GM18505 (cell line): ENCODE measurements at regions not wholly inside any gene's neighbourhood (a gene's known extent, or its start where the extent isn't known, plus 50 kb on each side); places are given as distances from the start of the nearest gene placed in this dataset.

Experiments used
- ATAC-seq: cut with Tn5 transposase; IDR thresholded peaks from one replicate; pipeline ENCODE4 v1.9.1; 2021; ENCODE audit not compliant: unreplicated experiment
- POLR2A ChIP-seq: IDR thresholded peaks from 4 replicates; pipeline ENCODE4 v1.6.1; 2011; ENCODE audit warnings: borderline replicate concordance; ENCODE audit not compliant: insufficient read depth, insufficient read length; ENCODE audit errors: extremely low read depth

DNA sequence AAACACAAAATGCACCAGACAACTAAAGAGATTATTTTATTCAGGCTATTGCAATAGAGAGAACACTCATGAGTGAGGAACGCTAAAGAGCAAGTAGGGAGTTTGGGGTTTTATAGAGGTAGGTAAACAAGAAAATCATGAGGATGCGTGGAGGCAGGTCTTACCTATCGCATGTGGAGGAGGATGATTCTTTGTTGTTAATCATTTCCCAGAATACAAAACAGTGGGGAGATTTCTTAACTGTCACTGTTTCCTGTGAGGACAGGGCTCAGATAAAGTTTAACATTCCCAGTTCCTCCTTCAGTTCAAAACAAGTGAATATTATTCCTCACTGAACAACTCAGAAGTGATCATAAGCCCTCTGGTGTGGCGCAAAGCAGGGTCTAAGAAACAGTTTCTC is 156.1 kb upstream of the MGAT5 start:
- no peak for ATAC-seq

DNA sequence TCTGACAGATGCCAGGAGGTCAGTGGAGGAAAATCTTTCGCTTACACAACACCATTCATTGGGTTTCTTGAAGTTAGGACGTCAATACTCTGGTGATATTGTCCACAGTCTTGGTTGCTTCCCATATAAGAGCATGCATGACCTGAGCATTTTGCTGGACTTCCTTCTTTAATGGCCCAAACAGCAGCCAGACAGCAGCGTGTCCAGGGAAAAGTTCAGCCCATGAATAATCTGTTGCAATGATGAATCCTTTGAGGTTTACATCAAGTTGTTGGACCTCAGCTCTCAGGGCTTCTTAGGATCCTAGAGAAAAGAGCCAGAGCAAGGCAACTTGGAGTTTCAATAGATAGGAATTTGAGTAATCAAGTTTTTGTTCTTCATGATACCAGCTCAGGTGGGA is 155.6 kb upstream of the MGAT5 start:
- no peak for ATAC-seq
- no peak for TF ChIP-seq POLR2A

More for the DNA sequence above, 156.1 kb upstream of the MGAT5 start:
- TF ChIP-seq POLR2A: no peak

DNA sequence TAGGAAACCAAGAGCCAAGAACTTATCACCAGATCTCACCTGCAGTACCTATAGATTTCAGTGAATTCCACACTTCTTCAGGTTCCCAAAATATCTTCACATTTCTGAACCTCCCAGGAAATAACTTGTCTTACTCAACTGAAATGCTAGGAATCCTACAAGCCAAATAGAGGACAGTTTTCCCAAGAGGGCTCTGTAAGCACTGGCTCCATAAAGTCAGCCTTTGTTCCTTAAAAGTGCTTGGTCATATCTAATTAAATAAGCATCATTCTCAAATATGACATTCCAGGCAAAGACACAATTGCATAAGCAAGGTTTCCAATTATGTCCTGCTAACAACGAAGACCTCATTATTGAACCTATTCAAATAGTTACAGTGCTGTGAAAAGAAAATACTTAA is 154.6 kb upstream of the MGAT5 start:
- no peak for TF ChIP-seq POLR2A
- no peak for ATAC-seq

DNA sequence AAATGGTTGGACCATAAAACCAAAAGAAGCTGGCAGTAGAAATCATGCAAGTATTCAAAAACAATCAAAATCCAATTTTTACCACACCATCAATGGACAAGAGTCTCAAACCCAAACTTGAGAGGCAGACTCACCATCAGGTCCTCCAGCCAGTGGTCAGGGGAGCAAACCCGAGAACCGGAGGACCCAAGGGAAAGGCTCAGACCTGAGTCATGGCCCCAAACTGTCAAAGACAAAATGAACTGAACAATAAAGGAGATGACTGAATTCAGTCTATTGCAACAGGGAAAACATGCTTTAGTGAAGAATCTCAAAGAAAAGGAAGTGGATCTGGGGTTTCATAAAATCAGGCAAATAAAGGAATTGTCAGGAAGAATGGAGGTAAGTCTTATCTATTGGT is 150.7 kb upstream of the MGAT5 start:
- no peak for TF ChIP-seq POLR2A
- ATAC-seq: no peak

DNA sequence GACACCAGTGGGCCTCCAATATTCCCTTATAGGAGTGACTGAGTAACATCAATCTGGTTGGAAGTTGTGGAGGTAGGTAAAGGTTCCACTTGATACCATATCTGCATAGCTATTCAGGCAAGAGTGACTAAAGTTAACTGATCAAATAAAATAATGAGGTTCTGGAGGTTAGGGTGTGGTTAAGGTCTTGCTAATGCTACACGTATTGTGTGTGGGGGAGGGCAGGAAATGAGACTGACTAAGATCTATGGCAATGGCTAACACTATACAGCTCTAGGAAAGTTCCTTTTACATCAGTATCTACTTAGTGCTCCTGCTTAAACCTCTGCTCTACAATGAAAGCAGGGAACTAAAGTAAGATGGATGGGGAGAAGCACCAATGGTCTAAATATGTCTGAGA is 149.1 kb upstream of the MGAT5 start:
- ATAC-seq: no peak
- TF ChIP-seq POLR2A: no peak

DNA sequence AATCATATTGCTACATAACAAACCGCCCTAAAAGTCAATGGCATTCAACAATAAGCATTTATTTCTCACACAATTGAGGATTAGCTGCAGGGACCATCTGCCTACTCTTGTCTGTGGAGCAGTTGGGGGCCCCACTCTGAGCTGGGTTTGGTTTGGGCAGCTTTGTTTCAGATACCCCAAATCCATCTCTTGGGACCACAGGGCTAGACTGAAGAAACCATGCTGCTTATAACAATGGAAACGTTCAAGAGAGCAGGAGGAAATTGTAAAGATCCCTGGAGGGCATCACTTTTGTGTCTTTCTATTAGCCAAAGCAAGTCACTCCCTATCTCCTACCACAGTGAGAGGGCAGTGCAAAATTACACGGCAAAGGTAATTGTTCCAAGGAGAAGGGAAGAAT is 146.5 kb upstream of the MGAT5 start:
- no peak for ATAC-seq

DNA sequence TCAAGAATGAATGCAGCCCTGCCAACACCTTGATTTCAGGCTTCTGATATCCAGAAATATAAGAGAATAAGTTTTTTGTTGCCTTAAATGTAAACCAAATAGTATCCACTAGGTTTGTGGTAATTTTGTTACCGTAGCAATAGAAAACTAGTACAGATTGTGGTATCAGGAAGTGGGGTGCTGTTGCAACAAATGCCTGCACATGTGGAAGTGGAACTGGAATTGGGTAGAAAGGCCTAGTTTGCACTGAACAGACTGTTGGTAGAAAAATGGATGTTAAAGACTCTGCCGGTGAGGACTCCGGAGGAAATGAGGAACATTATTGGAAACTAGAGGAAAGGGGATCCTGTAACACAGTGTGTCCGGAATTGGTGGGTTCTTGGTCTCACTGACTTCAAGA is 145.8 kb upstream of the MGAT5 start:
- no peak for ATAC-seq
- no peak for TF ChIP-seq POLR2A

More for the DNA sequence above, 146.5 kb upstream of the MGAT5 start:
- TF ChIP-seq POLR2A: no peak

DNA sequence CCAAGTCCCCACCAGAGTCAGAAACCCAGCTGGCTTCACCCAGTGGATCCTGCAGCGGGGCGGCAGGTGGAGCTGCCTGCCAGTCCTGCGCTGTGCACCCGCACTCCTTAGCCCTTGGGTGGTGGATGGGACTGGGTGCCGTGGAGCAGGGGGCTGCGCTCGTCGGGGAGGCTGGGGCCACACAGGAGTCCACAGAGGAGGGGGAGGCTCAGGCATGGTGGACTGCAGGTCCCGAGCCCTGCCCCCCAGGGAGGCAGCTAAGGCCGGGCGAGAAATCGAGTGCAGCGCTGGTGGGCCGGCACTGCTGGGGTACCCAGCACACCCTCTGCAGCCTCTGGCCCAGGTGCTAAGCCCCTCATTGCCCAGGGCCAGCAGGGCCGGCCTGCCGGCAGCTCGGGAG is 144.6 kb upstream of the MGAT5 start:
- ATAC-seq: no peak

DNA sequence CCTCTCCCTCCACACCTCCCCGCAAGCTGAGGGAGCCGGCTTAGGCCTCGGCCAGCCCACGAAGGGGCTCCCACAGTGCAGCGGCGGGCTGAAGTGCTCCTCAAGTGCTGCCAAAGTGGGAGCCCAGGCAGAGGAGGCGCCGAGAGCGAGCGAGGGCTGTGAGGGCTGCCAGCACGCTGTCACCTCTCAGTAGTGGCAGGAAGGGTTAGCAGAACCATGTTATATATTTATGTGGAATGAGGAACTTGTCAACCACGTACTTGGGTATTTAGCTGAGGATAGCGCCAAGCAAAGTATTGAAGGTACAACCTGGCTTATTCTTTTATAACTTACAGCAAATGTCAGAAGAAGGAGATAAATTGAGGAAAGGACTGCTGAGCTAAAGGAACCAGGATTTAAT is 144.1 kb upstream of the MGAT5 start:
- no peak for TF ChIP-seq POLR2A
- no peak for ATAC-seq

More for the DNA sequence above, 144.6 kb upstream of the MGAT5 start:
- no peak for TF ChIP-seq POLR2A

DNA sequence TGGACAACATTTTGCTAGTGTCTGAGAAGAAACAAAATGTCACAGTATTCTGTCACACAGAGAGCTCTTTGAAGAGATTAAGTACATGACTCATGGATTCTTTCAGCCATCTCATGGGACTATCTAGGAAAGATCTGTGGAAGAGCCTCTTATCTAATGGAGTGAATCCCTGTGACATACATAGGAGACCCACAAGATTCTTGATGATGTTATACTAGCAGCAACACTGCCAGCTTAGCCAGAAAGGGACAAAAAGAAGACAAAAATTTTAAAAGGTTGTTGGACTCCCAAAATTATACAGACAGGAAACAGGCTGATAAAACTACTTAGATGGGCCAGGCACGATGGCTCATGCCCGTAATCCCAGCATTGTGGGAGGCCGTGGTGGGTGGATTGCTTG is 143.3 kb upstream of the MGAT5 start:
- no peak for TF ChIP-seq POLR2A
- no peak for ATAC-seq

DNA sequence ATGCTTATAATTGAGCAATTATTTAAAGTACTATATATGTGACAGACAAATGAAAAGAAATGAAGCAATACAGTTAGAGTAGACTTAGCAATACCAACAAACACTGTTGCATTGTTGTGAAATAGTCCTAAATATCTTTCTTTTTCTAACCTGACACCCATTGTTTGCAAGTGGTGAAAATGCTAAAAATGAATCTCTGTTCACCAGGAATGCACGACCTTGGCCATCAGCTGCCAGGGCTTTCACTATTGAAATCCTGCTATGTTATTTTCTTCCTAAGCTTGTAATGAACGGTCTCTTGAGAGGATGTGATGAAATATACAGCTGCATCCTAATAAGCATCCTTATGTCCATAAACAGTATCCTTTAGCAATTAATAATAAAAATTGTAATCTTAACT is 136.2 kb upstream of the MGAT5 start:
- TF ChIP-seq POLR2A: no peak
- no peak for ATAC-seq

DNA sequence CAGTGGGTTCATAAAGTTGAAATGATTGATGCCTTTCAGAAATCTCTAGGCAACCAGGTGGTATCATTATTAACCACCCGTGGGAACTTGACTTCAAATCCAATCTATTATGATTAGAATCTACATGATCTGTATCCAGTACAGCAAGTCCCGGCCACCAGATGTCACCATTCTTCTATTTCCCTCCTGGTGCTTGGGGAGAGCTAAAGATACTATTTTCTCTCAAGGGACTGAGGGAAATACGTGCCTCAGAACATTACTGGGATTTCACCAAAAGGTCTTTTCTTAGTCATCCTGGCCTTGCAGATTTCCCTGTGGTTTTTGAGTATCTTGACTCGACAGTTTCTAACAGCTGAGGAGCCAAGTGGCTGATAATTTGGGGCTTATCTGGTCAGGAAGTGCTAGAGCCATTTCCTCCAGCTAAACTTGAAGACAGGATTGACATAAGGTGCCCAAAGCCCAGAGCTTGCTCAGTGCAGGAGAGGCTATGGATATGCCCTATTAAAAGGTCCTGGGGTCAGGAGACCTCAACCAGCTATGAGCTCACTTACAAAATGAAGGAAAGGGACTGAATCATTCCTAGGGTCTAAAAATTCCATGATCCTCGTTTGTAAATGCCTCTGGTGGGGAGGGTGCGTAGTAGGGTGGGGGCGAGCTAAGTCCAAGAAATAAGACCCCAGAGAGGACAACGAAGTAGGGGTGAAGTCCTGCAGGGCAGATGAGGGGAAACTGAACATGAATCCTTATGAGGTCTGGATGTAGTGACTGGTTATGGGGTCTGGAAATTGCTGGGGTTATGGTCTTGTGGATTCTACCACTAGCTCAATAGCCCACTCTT is 135.4 kb upstream of the MGAT5 start:
- TF ChIP-seq POLR2A: no peak
- ATAC-seq: peak; percentile 34

DNA sequence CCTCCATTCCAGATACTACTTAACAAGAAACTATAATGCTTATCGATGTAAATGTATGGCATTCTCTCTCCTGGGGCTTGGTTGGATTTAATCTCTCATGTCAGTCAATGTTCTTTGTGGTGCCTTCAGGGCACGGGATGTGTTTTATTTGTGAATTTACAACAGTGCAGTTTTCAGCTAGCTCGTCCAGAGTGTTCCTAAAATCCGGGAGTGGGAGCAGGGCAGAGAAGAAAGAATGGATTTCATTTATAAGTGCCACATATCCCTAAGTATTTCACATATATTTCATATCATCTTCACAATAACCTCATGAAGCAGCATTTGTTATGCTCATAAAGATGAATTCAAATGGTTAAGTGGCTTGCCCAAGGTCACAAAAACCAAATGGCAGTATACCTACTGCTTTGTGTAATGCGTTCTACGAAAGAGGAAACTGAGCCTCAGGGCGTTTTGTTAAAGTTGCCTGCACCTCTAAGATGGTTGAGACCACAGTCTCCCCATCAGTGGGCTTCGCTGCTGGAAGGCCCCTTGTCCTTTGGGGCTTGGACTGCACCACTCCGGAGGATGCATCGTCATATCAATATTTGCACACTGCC is 134.7 kb upstream of the MGAT5 start:
- peak; percentile 9 for ATAC-seq
- TF ChIP-seq POLR2A: no peak

DNA sequence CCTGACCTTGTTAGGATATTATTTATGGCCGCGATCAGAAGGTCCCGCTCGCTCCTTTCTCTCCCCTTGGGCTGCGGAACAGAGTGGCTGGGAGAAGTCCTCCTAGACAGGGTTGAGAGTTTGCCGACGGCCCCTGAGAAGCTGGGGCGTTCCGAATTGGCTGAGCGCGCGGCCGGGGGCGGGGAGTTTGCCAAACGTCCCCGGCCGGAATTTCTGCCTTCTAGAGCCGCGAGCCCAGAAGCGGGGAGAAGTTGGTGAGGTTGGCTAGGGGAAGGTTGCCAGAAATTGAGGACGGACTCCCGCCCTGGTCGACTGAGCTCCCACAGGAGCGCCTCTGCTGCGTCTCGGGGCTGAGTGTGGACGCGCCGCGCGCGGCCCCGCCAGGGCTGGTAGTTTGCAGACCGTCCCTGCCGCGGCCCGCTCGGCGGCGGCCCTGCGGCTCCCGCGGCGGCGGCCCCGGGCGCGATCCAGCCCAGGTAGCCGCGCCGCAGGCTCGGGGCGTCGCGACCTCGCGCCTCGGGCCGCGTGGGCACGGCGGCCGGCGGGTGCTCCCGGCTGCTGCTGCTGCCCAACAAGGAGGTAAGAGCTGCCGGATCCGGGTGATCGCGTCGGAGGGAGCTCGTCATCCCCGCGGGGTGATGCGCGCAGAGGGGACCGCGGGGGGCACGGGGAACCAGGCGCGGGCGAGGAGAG is 134.0 kb upstream of the MGAT5 start:
- TF ChIP-seq POLR2A: peak; percentile 79
- peak; percentile 61 for ATAC-seq
